Activated T-helper 17 cell treated with anti-CD3 and anti-CD28 coated beads, Interleukin-2, amount 50 U/mL, for 72 hours (primary cell): ENCODE measurements at regions not wholly inside any gene's neighbourhood (a gene's known extent, or its start where the extent isn't known, plus 50 kb on each side); places are given as distances from the start of the nearest gene placed in this dataset.
A peak's percentile ranks its signal among the peaks of the same experiment; 100 is the strongest.
"Not testable (repeated sequence)": the region's sequence is repeated elsewhere in the genome, so short reads cannot be mapped to it uniquely, and the experiment has no call there.

Experiments
- ATAC-seq: fragments of 150-1000 bp; cut with Tn5 transposase; replicated peaks from 2 replicates; pipeline ENCODE4 v1.10.0; 2021; ENCODE audit warnings: mild to moderate bottlenecking, moderate library complexity
- H3K27ac Mint-ChIP-seq: one replicate; pipeline ENCODE4 v1.8.0; 2022; ENCODE audit warnings: mixed read lengths
- H3K27me3 Mint-ChIP-seq: one replicate; pipeline ENCODE4 v1.8.0; 2022; ENCODE audit warnings: mixed read lengths
- H3K36me3 Mint-ChIP-seq: one replicate; pipeline ENCODE4 v1.8.0; 2022; ENCODE audit warnings: low read depth, mild to moderate bottlenecking, mixed read lengths
- H3K4me1 Mint-ChIP-seq: one replicate; pipeline ENCODE4 v1.8.0; 2022; ENCODE audit warnings: mixed read lengths
- H3K4me3 Mint-ChIP-seq: one replicate; pipeline ENCODE4 v1.8.0; 2022; ENCODE audit warnings: mild to moderate bottlenecking, mixed read lengths
- H3K9me3 Mint-ChIP-seq: one replicate; pipeline ENCODE4 v1.8.0; 2022; ENCODE audit warnings: mixed read lengths

GRCh38 chr11:34001557-34002064 lies 49.9 kb upstream of the CAPRIN1 start:
- H3K36me3 Mint-ChIP-seq: no peaks in the 10 kb centered on the region
- H3K4me1 Mint-ChIP-seq: no peaks in the 10 kb centered on the region
- ATAC-seq: no peak
- no peaks in the 10 kb centered on the region for H3K9me3 Mint-ChIP-seq
- H3K27ac Mint-ChIP-seq: no peak overlapping the region
- H3K4me3 Mint-ChIP-seq: no peak overlapping the region
- H3K27me3 Mint-ChIP-seq: peaks cover 8% of the 10 kb centered on the region

- Mint-ChIP-seq H3K27ac (no peak overlapping the region), H3K4me3 (no peak overlapping the region), H3K4me1 (no peaks in the 10 kb centered on the region), H3K9me3 (no peaks in the 10 kb centered on the region), H3K36me3 (no peaks in the 10 kb centered on the region), H3K27me3 (peaks cover 9% of the 10 kb centered on the region)
- ATAC-seq: no peak
These were observed 52.1 kb upstream of the CAPRIN1 start for GRCh38 chr11:33999393-33999792.

DNA sequence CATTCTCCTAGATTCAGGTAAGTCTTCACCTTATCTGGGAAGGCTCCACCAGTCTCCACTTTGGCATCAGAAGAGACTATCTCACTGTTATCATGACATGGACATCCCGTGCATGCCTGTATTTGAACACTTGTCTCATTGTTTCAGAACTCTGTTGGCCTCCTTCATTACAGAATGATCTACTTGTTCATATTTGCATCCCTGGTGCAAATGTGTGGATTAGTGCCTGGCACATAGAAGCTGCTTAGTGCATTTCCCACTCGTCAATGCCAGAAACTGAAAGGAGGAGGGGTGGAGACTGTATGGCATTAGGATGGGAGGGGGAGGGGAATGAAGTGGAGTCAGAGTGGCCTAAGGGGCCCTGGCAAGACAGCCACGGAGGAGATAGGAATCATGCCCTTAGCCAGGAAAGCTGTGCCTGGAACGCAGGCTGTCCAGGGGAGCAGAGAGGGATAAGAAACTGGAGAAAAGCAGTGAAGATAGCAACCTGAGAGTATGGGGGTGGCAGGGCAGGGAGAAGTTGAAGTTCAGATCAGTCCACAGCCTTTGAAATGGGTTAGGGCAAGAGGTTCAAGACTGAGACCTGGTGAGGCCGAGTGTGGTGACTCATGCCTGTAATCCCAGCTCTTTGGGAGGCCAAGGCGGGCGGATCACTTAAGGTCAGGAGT lies 53.8 kb upstream of the CAPRIN1 start:
- Mint-ChIP-seq H3K27ac (no peak overlapping the region), H3K9me3 (no peaks in the 10 kb centered on the region), H3K36me3 (no peaks in the 10 kb centered on the region), H3K4me3 (peak overlapping the region; percentile 41), H3K4me1 (no peaks in the 10 kb centered on the region), H3K27me3 (peaks cover 9% of the 10 kb centered on the region)
- ATAC-seq: no peak

DNA sequence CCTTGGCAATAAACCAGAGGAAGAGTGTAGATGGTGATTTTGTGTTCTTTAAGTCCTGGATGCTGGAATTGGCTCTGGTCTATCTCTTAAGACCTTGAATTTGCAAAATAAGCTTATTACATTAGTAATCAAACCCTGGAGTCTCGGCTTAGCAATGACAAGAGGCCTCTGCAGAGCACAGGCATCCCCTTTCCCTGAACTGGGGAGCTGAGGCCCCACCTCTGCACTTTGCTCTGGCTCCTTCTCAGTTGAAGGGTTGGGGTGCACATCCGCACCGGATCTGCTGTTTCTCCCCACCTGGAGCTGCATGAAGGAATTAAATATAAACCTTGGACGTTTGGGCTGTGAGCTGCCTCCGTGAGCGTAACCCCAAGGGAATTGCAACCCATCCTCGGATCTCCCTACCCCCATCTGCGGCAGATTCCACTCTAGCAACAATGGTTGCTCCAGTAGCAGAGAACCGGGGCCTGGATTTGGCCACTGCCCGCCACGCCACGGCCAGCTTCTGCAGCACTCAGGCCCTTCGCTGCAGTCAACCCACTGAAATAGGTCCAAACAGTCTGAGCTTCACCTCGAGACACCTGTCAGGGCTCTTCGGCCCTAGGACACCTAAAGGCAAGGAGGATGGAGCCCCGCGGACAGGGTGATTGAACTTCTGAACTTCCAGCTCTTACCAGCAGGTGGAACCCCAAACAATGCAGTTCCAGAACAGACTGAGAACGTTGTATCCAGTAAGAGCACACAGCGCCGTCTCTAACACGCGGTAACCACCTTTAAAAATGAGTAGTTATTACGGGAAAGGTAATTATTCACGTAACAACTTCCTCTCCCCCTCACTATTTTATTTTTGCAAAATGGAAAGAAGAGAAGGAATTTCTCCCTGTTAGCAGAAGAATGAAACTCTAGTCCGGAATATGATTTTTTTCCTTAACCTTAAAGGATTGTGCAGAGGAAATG lies 54.8 kb upstream of the CAPRIN1 start:
- Mint-ChIP-seq H3K36me3 (no peaks in the 10 kb centered on the region), H3K4me1 (no peaks in the 10 kb centered on the region), H3K27ac (no peak overlapping the region), H3K9me3 (no peaks in the 10 kb centered on the region), H3K27me3 (peaks cover 9% of the 10 kb centered on the region), H3K4me3 (peak overlapping the region; percentile 41)
- peak; percentile 96 for ATAC-seq

GRCh38 chr11:33994937-33995336 lies 56.6 kb upstream of the CAPRIN1 start:
- peaks cover 9% of the 10 kb centered on the region for H3K27me3 Mint-ChIP-seq
- H3K4me3 Mint-ChIP-seq: no peak overlapping the region
- H3K4me1 Mint-ChIP-seq: no peaks in the 10 kb centered on the region
- no peaks in the 10 kb centered on the region for H3K9me3 Mint-ChIP-seq
- no peaks in the 10 kb centered on the region for H3K36me3 Mint-ChIP-seq
- no peak overlapping the region for H3K27ac Mint-ChIP-seq
- no peak for ATAC-seq

GRCh38 chr11:33991136-33991535 lies 60.4 kb upstream of the CAPRIN1 start:
- H3K4me1 Mint-ChIP-seq, H3K27ac Mint-ChIP-seq, H3K27me3 Mint-ChIP-seq, H3K9me3 Mint-ChIP-seq, ATAC-seq, H3K36me3 Mint-ChIP-seq: not testable (repeated sequence)
- H3K4me3 Mint-ChIP-seq: peak overlapping the region; percentile 30

- not testable (repeated sequence) for H3K4me3 Mint-ChIP-seq, H3K27me3 Mint-ChIP-seq, ATAC-seq, H3K9me3 Mint-ChIP-seq, H3K4me1 Mint-ChIP-seq, H3K36me3 Mint-ChIP-seq, H3K27ac Mint-ChIP-seq
These were observed 61.4 kb upstream of the CAPRIN1 start for GRCh38 chr11:33990131-33990530.

GRCh38 chr11:33989461-33989860 lies 62.1 kb upstream of the CAPRIN1 start:
- Mint-ChIP-seq H3K4me3 (no peak overlapping the region), H3K36me3 (no peaks in the 10 kb centered on the region), H3K4me1 (no peaks in the 10 kb centered on the region), H3K27me3 (peaks cover under 1% of the 10 kb centered on the region), H3K9me3 (no peaks in the 10 kb centered on the region), H3K27ac (no peak overlapping the region)
- ATAC-seq: no peak

- H3K4me1 Mint-ChIP-seq: no peaks in the 10 kb centered on the region
- H3K4me3 Mint-ChIP-seq: no peak overlapping the region
- H3K27me3 Mint-ChIP-seq: peaks cover 3% of the 10 kb centered on the region
- ATAC-seq: no peak
- H3K9me3 Mint-ChIP-seq: no peaks in the 10 kb centered on the region
- H3K27ac Mint-ChIP-seq: no peak overlapping the region
- no peaks in the 10 kb centered on the region for H3K36me3 Mint-ChIP-seq
These were observed 62.8 kb upstream of the CAPRIN1 start for GRCh38 chr11:33988586-33989370.

- no peak overlapping the region for H3K27ac Mint-ChIP-seq
- no peaks in the 10 kb centered on the region for H3K9me3 Mint-ChIP-seq
- H3K27me3 Mint-ChIP-seq: peaks cover 3% of the 10 kb centered on the region
- ATAC-seq: peak; percentile 81
- no peaks in the 10 kb centered on the region for H3K36me3 Mint-ChIP-seq
- H3K4me1 Mint-ChIP-seq: no peaks in the 10 kb centered on the region
- no peak overlapping the region for H3K4me3 Mint-ChIP-seq
These were observed 63.5 kb upstream of the CAPRIN1 start for GRCh38 chr11:33987975-33988580.

GRCh38 chr11:33987545-33987944 lies 64.0 kb upstream of the CAPRIN1 start:
- Mint-ChIP-seq H3K36me3 (no peaks in the 10 kb centered on the region), H3K9me3 (no peaks in the 10 kb centered on the region), H3K27ac (no peak overlapping the region), H3K27me3 (peaks cover 3% of the 10 kb centered on the region), H3K4me3 (no peak overlapping the region), H3K4me1 (no peaks in the 10 kb centered on the region)
- ATAC-seq: no peak

- not testable (repeated sequence) for H3K9me3 Mint-ChIP-seq, ATAC-seq, H3K36me3 Mint-ChIP-seq, H3K4me3 Mint-ChIP-seq, H3K27me3 Mint-ChIP-seq, H3K27ac Mint-ChIP-seq, H3K4me1 Mint-ChIP-seq
These were observed 64.7 kb upstream of the CAPRIN1 start for GRCh38 chr11:33986597-33987501.

DNA sequence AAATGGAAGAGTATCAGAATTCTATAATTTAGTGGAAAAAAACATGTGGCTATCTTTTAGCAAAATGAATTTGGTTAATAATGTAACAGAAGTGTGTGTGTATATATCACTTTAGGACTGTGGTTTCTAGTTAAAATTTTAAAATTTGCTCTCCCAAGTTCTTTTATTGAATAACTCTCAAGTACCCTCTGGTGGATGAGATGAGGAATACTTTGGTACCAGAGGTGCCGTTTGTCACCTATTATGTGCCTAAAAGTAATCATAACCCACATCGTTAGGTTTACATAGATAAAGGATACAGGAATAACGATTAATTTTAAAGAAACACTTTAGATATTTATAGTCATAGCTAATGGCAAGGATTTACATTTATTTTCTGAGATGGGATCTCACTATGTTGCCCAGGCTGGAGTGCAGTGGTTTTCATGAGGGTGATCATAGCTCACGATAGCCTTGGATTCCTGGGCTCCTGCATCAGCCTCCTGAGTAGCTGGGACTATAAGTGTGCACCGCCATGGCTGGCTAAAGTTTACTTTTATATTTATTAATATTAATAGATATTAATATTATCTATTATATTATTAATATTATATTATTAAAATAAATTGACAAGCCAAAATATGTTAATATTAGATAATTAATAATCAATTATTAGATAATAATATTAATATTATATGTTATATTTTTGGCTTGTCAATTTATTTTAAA lies 66.7 kb upstream of the CAPRIN1 start:
- Mint-ChIP-seq H3K4me1 (no peaks in the 10 kb centered on the region), H3K36me3 (no peaks in the 10 kb centered on the region), H3K27me3 (peaks cover 8% of the 10 kb centered on the region), H3K4me3 (no peak overlapping the region), H3K27ac (no peak overlapping the region), H3K9me3 (no peaks in the 10 kb centered on the region)
- ATAC-seq: no peak
